ENCODE measurements at regions not wholly inside any gene's neighbourhood (a gene's known extent, or its start where the extent isn't known, plus 50 kb on each side); places are given as distances from the start of the nearest gene placed in this dataset.

DNA sequence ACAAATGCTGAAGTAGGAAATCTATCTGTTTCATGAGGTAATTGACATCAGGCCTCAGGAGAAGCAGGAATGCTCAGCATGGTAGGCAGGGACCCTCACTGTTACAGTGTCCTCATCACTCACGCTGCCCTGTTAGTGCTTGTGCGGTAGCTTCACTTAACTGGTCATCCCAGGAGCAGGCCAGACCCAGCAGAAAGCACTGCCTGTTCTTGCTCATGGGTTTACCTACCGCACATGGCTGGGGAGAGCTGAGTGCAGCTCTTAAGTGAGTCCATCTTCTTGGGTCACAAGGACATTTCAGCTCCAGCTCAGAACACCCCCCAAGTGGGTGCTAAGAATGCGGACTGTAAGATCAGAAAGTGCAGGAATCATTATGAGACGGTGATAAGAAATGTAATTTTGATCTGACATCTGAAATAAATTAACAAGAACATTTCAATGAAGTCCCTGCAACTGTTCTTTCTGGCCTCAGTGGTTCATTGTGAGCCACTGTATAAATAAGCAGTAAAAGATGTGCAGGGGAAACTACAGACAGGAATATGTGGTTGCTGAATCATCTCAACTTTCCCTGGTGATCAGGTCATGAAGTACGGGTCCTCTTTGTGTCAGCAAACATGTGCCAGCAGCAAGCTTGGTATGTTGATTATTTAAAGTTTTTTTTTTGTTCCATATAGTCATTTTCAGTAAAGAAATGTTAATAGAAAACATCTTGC is 757.7 kb upstream of the TMEM132C start:
- 91% methylated on average over 6 of the region's 6 CpGs; no CpG with 5 or more reads in 1 of the 2 experiments for WGBS, 2 experiments (ENCODE audit: extremely low coverage in 1 of 2, insufficient coverage in 1 of 2, insufficient read length in 1 of 2, insufficient replicate concordance in 2 of 2, low coverage in 1 of 2, low lambda C conversion rate in 2 of 2, missing lambda C conversion rate in 1 of 2)
- Histone ChIP-seq H3K9me3 (ENCODE audit: insufficient read depth in 2 of 2, low read depth in 1 of 2, low read length in 1 of 2) (no peaks in the 10 kb centered on the region), H3K27ac (ENCODE audit: low read depth, low read length) (no peak overlapping the region), H4K5ac (ENCODE audit: insufficient read length, low read depth, low read length) (no peak overlapping the region), H2BK20ac (ENCODE audit: low read length) (no peak overlapping the region), H2BK15ac (ENCODE audit: low read length) (no peak overlapping the region), H2AFZ (ENCODE audit: low read length) (no peak overlapping the region), H3K79me1 (ENCODE audit: low read depth, low read length) (no peaks in the 10 kb centered on the region), H2BK120ac (replicated peaks; ENCODE audit: low read depth, low read length) (no peak overlapping the region), H4K8ac (ENCODE audit: extremely low read depth, insufficient read depth, low read length) (no peak overlapping the region), H3K18ac (ENCODE audit: extremely low read depth, low read length) (no peak overlapping the region), H3K9ac (replicated peaks in 1 of 4; ENCODE audit: extremely low read depth in 1 of 4, low read depth in 3 of 4, low read length in 3 of 4) (no peak overlapping the region), H3K56ac (replicated peaks; ENCODE audit: insufficient read length, low read depth, low read length) (no peak overlapping the region), H3K14ac (ENCODE audit: insufficient read length) (no peak overlapping the region), H2AK5ac (ENCODE audit: low read depth, low read length) (no peak overlapping the region), H3K23ac (ENCODE audit: insufficient read length) (no peak overlapping the region), H3K36me3 (ENCODE audit: control insufficient read depth in 2 of 4, insufficient read depth in 4 of 4, low read length in 3 of 4) (no peaks in the 10 kb centered on the region), H3K4me2 (ENCODE audit: insufficient read depth in 1 of 2, low read depth in 2 of 2, low read length in 2 of 2) (no peak overlapping the region), H3K4ac (replicated peaks; ENCODE audit: insufficient read length, low read depth, low read length) (no peak overlapping the region), H3K4me1 (replicated peaks in 1 of 4; ENCODE audit: control insufficient read depth in 3 of 4, insufficient read depth in 4 of 4, low read length in 3 of 4) (no peaks in the 10 kb centered on the region), H3K23me2 (ENCODE audit: low read depth, low read length) (no peaks in the 10 kb centered on the region; the same call in 1 of the 2 replicates), H3K27me3 (replicated peaks in 1 of 4; ENCODE audit: control insufficient read depth in 3 of 4, extremely low read depth in 1 of 4, insufficient read depth in 3 of 4, low read length in 3 of 4) (no peaks in the 10 kb centered on the region), H3K4me3 (ENCODE audit: extremely low read depth in 1 of 4, insufficient read depth in 2 of 4, low read depth in 3 of 4, low read length in 4 of 4) (no peak overlapping the region; a peak in 1 of 8 replicates), H2BK12ac (ENCODE audit: low read depth, low read length) (no peak overlapping the region), H3K79me2 (ENCODE audit: control insufficient read depth in 1 of 2, insufficient read depth in 2 of 2, low read length in 2 of 2) (no peaks in the 10 kb centered on the region), H2BK5ac (ENCODE audit: low read depth, low read length) (no peak overlapping the region), H4K20me1 (replicated peaks in 1 of 2; ENCODE audit: control insufficient read depth in 1 of 2, insufficient read depth in 2 of 2, low read length in 2 of 2) (no peaks in the 10 kb centered on the region), H4K91ac (replicated peaks; ENCODE audit: insufficient read length, low read length) (no peak overlapping the region)
- TF ChIP-seq TCF12 (IDR thresholded peaks at IDR 0.05; ENCODE audit: low read depth, low read length) (no peak), TEAD4 (IDR thresholded peaks at IDR 0.05; ENCODE audit: low read depth, low read length) (no peak), SIN3A (conservative IDR thresholded peaks at IDR 0.05 in 1 of 2, IDR thresholded peaks at IDR 0.05 in 1 of 2; ENCODE audit: low read depth in 1 of 2, low read length in 2 of 2) (no peak), KDM5A (IDR thresholded peaks at IDR 0.05; ENCODE audit: low read length) (no peak), RBBP5 (IDR thresholded peaks at IDR 0.05; ENCODE audit: borderline replicate concordance, low read depth, low read length) (no peak)
- ChIA-PET POLR2A (ENCODE audit: partially characterized antibody) (no interaction called here), CTCF (ENCODE audit: partially characterized antibody) (interaction anchor here (1.0 to 1.1 kb wide), 2 partner anchors 13 to 154 kb away, joined by 3 to 4 read pairs; no protein-coding TSS in a partner anchor)
- FAIRE-seq (no peak), DNase-seq (ENCODE audit: low read depth in 1 of 2, low spot score in 2 of 2) (no peak)
